PC-3 (cell line): ENCODE measurements at regions not wholly inside any gene's neighbourhood (a gene's known extent, or its start where the extent isn't known, plus 50 kb on each side); places are given as distances from the start of the nearest gene placed in this dataset.

Experiments used
- ATAC-seq: fragments of 200-7000 bp; cut with Tn5 transposase; 2 replicates; pipeline ENCODE4 v1.9.1; 2020; ENCODE audit warnings: mild to moderate bottlenecking, moderate library complexity
- BruUV-seq: library from RNA; stranded (reverse); fragments of 400-500 nt; replicated peaks from 2 replicates; lab custom pipeline; 2021; lab: Mats Ljungman, UMichigan
- CTCF ChIA-PET: fragments of 300-600 bp; sonication (Branson Sonifier 250); formaldehyde crosslinking; loops from one replicate; lab custom pipeline; 2022; ENCODE audit warnings: antibody characterized with exemption; lab: Charles Lee
- POLR2A ChIA-PET: fragments of 300-600 bp; sonication (Branson Sonifier 250); formaldehyde crosslinking; loops from one replicate; lab custom pipeline; 2022; ENCODE audit warnings: antibody characterized with exemption; ENCODE audit not compliant: unreplicated experiment; lab: Charles Lee
- DNase-seq: peaks from one replicate; pipeline ENCODE4 v3.0.0-alpha.2; 2015
- H2AFZ ChIP-seq: fragments of 300-600 bp; sonication (generic); 2 replicates; pipeline ENCODE4 v1.6.0; 2016; ENCODE audit warnings: antibody characterized with exemption, low read length
- H3F3A ChIP-seq: fragments of 300-600 bp; sonication (generic); one replicate; pipeline ENCODE4 v1.6.0; 2017; ENCODE audit warnings: antibody characterized with exemption, low read length, control low read depth, mild to moderate bottlenecking; ENCODE audit not compliant: unreplicated experiment
- H3K27ac ChIP-seq: fragments of 300-600 bp; sonication (generic); 2 replicates; pipeline ENCODE4 v1.5.1; 2016; ENCODE audit warnings: mild to moderate bottlenecking, low read length
- H3K27me3 ChIP-seq: fragments of 300-600 bp; sonication (generic); 2 replicates; pipeline ENCODE4 v1.6.1; 2016; ENCODE audit warnings: low read length, mixed read lengths
- H3K36me3 ChIP-seq: fragments of 300-600 bp; sonication (generic); 2 replicates; pipeline ENCODE4 v1.6.1; 2016; ENCODE audit warnings: low read depth, mixed run types, low read length, mixed read lengths
- H3K4me1 ChIP-seq: fragments of 300-600 bp; sonication (generic); 2 replicates; pipeline ENCODE4 v1.5.1; 2016; ENCODE audit warnings: low read length; ENCODE audit not compliant: insufficient read depth
- H3K4me2 ChIP-seq: fragments of 300-600 bp; sonication (generic); 2 replicates; pipeline ENCODE4 v1.6.0; 2016; ENCODE audit warnings: low read length
- H3K4me3 ChIP-seq: fragments of 300-600 bp; sonication (generic); 2 replicates; pipeline ENCODE4 v1.5.1; 2016; ENCODE audit warnings: mild to moderate bottlenecking, low read length, mixed read lengths
- H3K79me2 ChIP-seq: fragments of 300-600 bp; sonication (generic); 2 replicates; pipeline ENCODE4 v1.6.1; 2017; ENCODE audit warnings: low read length, mixed read lengths
- H3K9ac ChIP-seq: fragments of 300-600 bp; sonication (generic); 2 replicates; pipeline ENCODE4 v1.6.0; 2016; ENCODE audit warnings: mild to moderate bottlenecking, low read length
- H3K9me2 ChIP-seq: fragments of 300-600 bp; sonication (generic); replicated peaks from 2 replicates; pipeline ENCODE4 v1.6.1; 2016; ENCODE audit warnings: mixed run types, low read length, mixed read lengths
- H3K9me3 ChIP-seq: fragments of 300-600 bp; sonication (generic); 2 replicates; pipeline ENCODE4 v1.6.1; 2016; ENCODE audit warnings: low read length, mixed read lengths
- H4K20me1 ChIP-seq: fragments of 300-600 bp; sonication (generic); 2 replicates; pipeline ENCODE4 v1.6.1; 2016; ENCODE audit warnings: low read length, mixed read lengths
- CTCF ChIP-seq: fragments of 300-600 bp; sonication (generic); conservative IDR thresholded peaks from 2 replicates; pipeline ENCODE4 v1.5.1; 2017; ENCODE audit warnings: antibody characterized with exemption, low read depth, mild to moderate bottlenecking, low read length
- EZH2 ChIP-seq: fragments of 300-600 bp; sonication (generic); IDR thresholded peaks from one replicate; pipeline ENCODE4 v1.6.1; 2017; ENCODE audit warnings: antibody characterized with exemption, mild to moderate bottlenecking, low read length; ENCODE audit not compliant: unreplicated experiment
- EZH2phosphoT487 ChIP-seq: fragments of 300-600 bp; sonication (generic); IDR thresholded peaks from 2 replicates; pipeline ENCODE4 v1.6.1; 2018; ENCODE audit warnings: mild to moderate bottlenecking, antibody characterized with exemption, low read length, borderline replicate concordance
- intact Hi-C: fragments of 100-400 bp; cut with micrococcal nuclease; formaldehyde crosslinking; loops from 2 replicates; pipeline ENCODE4 v1.9.0; 2023

GRCh38 chr12:97309921-97310320 is 152.7 kb upstream of the RMST start:
- DNase-seq (no peak), ATAC-seq (no peak)
- Histone ChIP-seq H3K27me3 (peaks cover 17% of the 10 kb centered on the region; the same call in 1 of the 2 replicates), H3K9me2 (no peaks in the 10 kb centered on the region), H3K4me1 (no peaks in the 10 kb centered on the region), H3K27ac (no peak overlapping the region), H3K4me2 (no peak overlapping the region), H3K36me3 (no peaks in the 10 kb centered on the region), H3K9me3 (no peaks in the 10 kb centered on the region), H3K9ac (no peak overlapping the region), H3K79me2 (no peaks in the 10 kb centered on the region), H4K20me1 (no peaks in the 10 kb centered on the region), H3F3A (no peaks in the 10 kb centered on the region), H3K4me3 (no peak overlapping the region), H2AFZ (no peak overlapping the region)
- intact Hi-C loops, result no loop called here
- ChIA-PET POLR2A (no interaction called here), CTCF (no interaction called here)
- no TSS peak for BruUV-seq
- TF ChIP-seq EZH2 (no peak), EZH2phosphoT487 (no peak)

- no TSS peak for BruUV-seq
Observed at GRCh38 chr12:97312570-97313135, 150.0 kb upstream of the RMST start.

GRCh38 chr12:97313471-97314190 is 149.0 kb upstream of the RMST start:
- Histone ChIP-seq H4K20me1 (no peaks in the 10 kb centered on the region), H3K36me3 (no peaks in the 10 kb centered on the region), H3K4me3 (no peak overlapping the region), H2AFZ (no peak overlapping the region), H3K9ac (no peak overlapping the region), H3K79me2 (no peaks in the 10 kb centered on the region), H3K4me1 (no peaks in the 10 kb centered on the region), H3K27me3 (peaks cover 22% of the 10 kb centered on the region), H3K9me3 (no peaks in the 10 kb centered on the region), H3K4me2 (no peak overlapping the region), H3F3A (no peaks in the 10 kb centered on the region), H3K27ac (no peak overlapping the region), H3K9me2 (no peaks in the 10 kb centered on the region)
- intact Hi-C loops, result no loop called here
- no peak for DNase-seq
- no peak for ATAC-seq
- TF ChIP-seq EZH2 (no peak), EZH2phosphoT487 (no peak), CTCF (no peak)
- ChIA-PET CTCF (no interaction called here), POLR2A (no interaction called here)
- no TSS peak for BruUV-seq

More at GRCh38 chr12:97312570-97313135, 150.0 kb upstream of the RMST start:
- no peak for ATAC-seq
- peak; percentile 2 for DNase-seq
- no peak overlapping the region for H3K4me2 ChIP-seq
- no peak overlapping the region for H3K27ac ChIP-seq
- intact Hi-C loops, result no loop called here
- ChIA-PET CTCF (no interaction called here), POLR2A (no interaction called here)
- no peaks in the 10 kb centered on the region for H4K20me1 ChIP-seq
- peaks cover 22% of the 10 kb centered on the region for H3K27me3 ChIP-seq
- TF ChIP-seq EZH2phosphoT487 (no peak), CTCF (peak; percentile 36; the same call in 1 of the 2 replicates)
- H3K9me2 ChIP-seq, result no peaks in the 10 kb centered on the region
- H3K9ac ChIP-seq, result no peak overlapping the region
- H2AFZ ChIP-seq, result no peak overlapping the region
- H3K4me3 ChIP-seq, result no peak overlapping the region
- H3K36me3 ChIP-seq, result no peaks in the 10 kb centered on the region
- no peaks in the 10 kb centered on the region for H3K79me2 ChIP-seq
- no peaks in the 10 kb centered on the region for H3K9me3 ChIP-seq
- no peaks in the 10 kb centered on the region for H3F3A ChIP-seq
- no peaks in the 10 kb centered on the region for H3K4me1 ChIP-seq
